ENCODE measurements at regions not wholly inside any gene's neighbourhood (a gene's known extent, or its start where the extent isn't known, plus 50 kb on each side); places are given as distances from the start of the nearest gene placed in this dataset.

- no peaks in the 10 kb centered on the region for H4K20me1 ChIP-seq (ENCODE audit: control insufficient read depth, extremely low read depth, insufficient read depth, low read length)
- no peak overlapping the region for H3K4me2 ChIP-seq (ENCODE audit: extremely low read depth, insufficient read depth, low read length)
- no peaks in the 10 kb centered on the region for H3K27me3 ChIP-seq (ENCODE audit: control insufficient read depth, insufficient read depth, low read length)
- no peak for DNase-seq (ENCODE audit: low read depth in 2 of 2)
- no peaks in the 10 kb centered on the region for H3K79me2 ChIP-seq (ENCODE audit: control insufficient read depth, insufficient read depth, low read length)
- no peaks in the 10 kb centered on the region for H3K9me3 ChIP-seq (ENCODE audit: control insufficient read depth, insufficient read depth, low read depth, low read length)
- TF ChIP-seq CTCF (conservative IDR thresholded peaks at IDR 0.05 in 1 of 2, IDR thresholded peaks at IDR 0.05 in 1 of 2; ENCODE audit: low read depth in 1 of 2, low read length in 2 of 2): no peak
- TF ChIP-seq EZH2 (IDR thresholded peaks at IDR 0.05; ENCODE audit: low read length, missing control alignments): no peak
- no peaks in the 10 kb centered on the region for H3K36me3 ChIP-seq (ENCODE audit: control insufficient read depth, insufficient read depth, low read length)
- H2AFZ ChIP-seq (ENCODE audit: low read length): no peak overlapping the region
- H3K4me3 ChIP-seq (replicated peaks in 1 of 4; ENCODE audit: control extremely low read depth in 1 of 4, insufficient read depth in 1 of 4, low read depth in 3 of 4, low read length in 4 of 4): no peak overlapping the region
- H3K4me1 ChIP-seq (ENCODE audit: control insufficient read depth, extremely low read depth, insufficient read depth, low read length): no peaks in the 10 kb centered on the region
- no peak overlapping the region for H3K9ac ChIP-seq (ENCODE audit: insufficient read depth, low read length)
- H3K27ac ChIP-seq (ENCODE audit: insufficient read depth, low read length): no peak overlapping the region
These were observed 175.4 kb upstream of the FRG1 start for GRCh38 chr4:189765301-189765700.

GRCh38 chr4:189765736-189766135 is 174.9 kb upstream of the FRG1 start:
- Histone ChIP-seq H3K4me3 (replicated peaks in 1 of 4; ENCODE audit: control extremely low read depth in 1 of 4, insufficient read depth in 1 of 4, low read depth in 3 of 4, low read length in 4 of 4) (no peak overlapping the region), H3K4me1 (ENCODE audit: control insufficient read depth, extremely low read depth, insufficient read depth, low read length) (no peaks in the 10 kb centered on the region), H2AFZ (ENCODE audit: low read length) (no peak overlapping the region), H3K36me3 (ENCODE audit: control insufficient read depth, insufficient read depth, low read length) (no peaks in the 10 kb centered on the region), H3K4me2 (ENCODE audit: extremely low read depth, insufficient read depth, low read length) (no peak overlapping the region), H3K9me3 (ENCODE audit: control insufficient read depth, insufficient read depth, low read depth, low read length) (no peaks in the 10 kb centered on the region), H3K9ac (ENCODE audit: insufficient read depth, low read length) (no peak overlapping the region), H3K27ac (ENCODE audit: insufficient read depth, low read length) (no peak overlapping the region), H4K20me1 (ENCODE audit: control insufficient read depth, extremely low read depth, insufficient read depth, low read length) (no peaks in the 10 kb centered on the region), H3K27me3 (ENCODE audit: control insufficient read depth, insufficient read depth, low read length) (no peaks in the 10 kb centered on the region), H3K79me2 (ENCODE audit: control insufficient read depth, insufficient read depth, low read length) (no peaks in the 10 kb centered on the region)
- no peak for TF ChIP-seq CTCF (conservative IDR thresholded peaks at IDR 0.05 in 1 of 2, IDR thresholded peaks at IDR 0.05 in 1 of 2; ENCODE audit: low read depth in 1 of 2, low read length in 2 of 2)
- TF ChIP-seq EZH2 (IDR thresholded peaks at IDR 0.05; ENCODE audit: low read length, missing control alignments): no peak
- no peak for DNase-seq (ENCODE audit: low read depth in 2 of 2)

- H3K4me1 ChIP-seq (ENCODE audit: control insufficient read depth, extremely low read depth, insufficient read depth, low read length): no peaks in the 10 kb centered on the region
- H3K79me2 ChIP-seq (ENCODE audit: control insufficient read depth, insufficient read depth, low read length): no peaks in the 10 kb centered on the region
- H3K4me3 ChIP-seq (replicated peaks in 1 of 4; ENCODE audit: control extremely low read depth in 1 of 4, insufficient read depth in 1 of 4, low read depth in 3 of 4, low read length in 4 of 4): no peak overlapping the region
- no peaks in the 10 kb centered on the region for H4K20me1 ChIP-seq (ENCODE audit: control insufficient read depth, extremely low read depth, insufficient read depth, low read length)
- TF ChIP-seq EZH2 (IDR thresholded peaks at IDR 0.05; ENCODE audit: low read length, missing control alignments) (no peak), CTCF (conservative IDR thresholded peaks at IDR 0.05 in 1 of 2, IDR thresholded peaks at IDR 0.05 in 1 of 2; ENCODE audit: low read depth in 1 of 2, low read length in 2 of 2) (no peak)
- no peaks in the 10 kb centered on the region for H3K9me3 ChIP-seq (ENCODE audit: control insufficient read depth, insufficient read depth, low read depth, low read length)
- H3K9ac ChIP-seq (ENCODE audit: insufficient read depth, low read length): no peak overlapping the region
- no peak for DNase-seq (ENCODE audit: low read depth in 2 of 2)
- no peaks in the 10 kb centered on the region for H3K36me3 ChIP-seq (ENCODE audit: control insufficient read depth, insufficient read depth, low read length)
- H3K27ac ChIP-seq (ENCODE audit: insufficient read depth, low read length): no peak overlapping the region
- H2AFZ ChIP-seq (ENCODE audit: low read length): no peak overlapping the region
- H3K4me2 ChIP-seq (ENCODE audit: extremely low read depth, insufficient read depth, low read length): no peak overlapping the region
- H3K27me3 ChIP-seq (ENCODE audit: control insufficient read depth, insufficient read depth, low read length): no peaks in the 10 kb centered on the region
These were observed 172.7 kb upstream of the FRG1 start for GRCh38 chr4:189767941-189768340.

Measured in fibroblast of lung (primary cell).